GM19438 (cell line): ENCODE measurements at regions not wholly inside any gene's neighbourhood (a gene's known extent, or its start where the extent isn't known, plus 50 kb on each side); places are given as distances from the start of the nearest gene placed in this dataset.

Source experiments
- ATAC-seq: cut with Tn5 transposase; IDR thresholded peaks from one replicate; pipeline ENCODE4 v1.9.1; 2021; ENCODE audit warnings: low read depth; ENCODE audit not compliant: unreplicated experiment

DNA sequence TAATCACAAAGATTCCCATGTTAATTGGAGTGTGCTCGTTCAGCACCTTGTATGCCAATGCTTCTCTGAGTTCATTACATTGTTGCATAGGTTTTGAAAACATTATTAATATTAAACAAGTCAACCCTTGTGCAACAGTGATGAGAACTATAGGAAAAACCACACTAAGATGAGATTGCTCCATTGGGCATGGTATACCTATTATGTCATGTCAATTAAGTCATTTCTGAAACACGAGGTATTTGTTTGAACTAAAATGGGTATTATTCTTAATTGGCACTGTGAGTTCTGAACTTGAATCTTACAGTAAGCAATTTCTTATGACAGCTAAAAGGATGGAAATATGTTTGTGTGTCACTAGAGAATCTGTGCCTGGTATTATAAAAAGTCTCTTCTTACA lies 447.7 kb downstream of the EFNA5 start:
- ATAC-seq, result no peak

DNA sequence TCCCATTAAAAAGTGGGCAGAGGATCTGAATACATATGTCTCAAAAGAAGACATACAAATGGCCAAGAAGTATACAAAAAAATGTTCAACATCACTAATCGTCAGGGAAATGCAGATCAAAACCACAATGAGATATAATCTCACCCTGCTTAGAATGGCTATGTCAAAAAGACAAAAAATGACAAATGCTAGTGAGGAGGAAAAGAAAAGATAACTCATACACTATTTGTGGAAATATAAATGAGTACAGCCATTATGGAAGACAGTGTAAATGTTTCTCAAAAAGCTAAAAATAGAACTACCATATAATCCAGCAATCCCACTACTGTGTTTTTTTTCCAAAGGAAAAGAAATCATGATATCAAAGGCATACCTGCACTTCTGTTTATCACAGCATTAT lies 450.7 kb downstream of the EFNA5 start:
- ATAC-seq, result no peak

- no peak for ATAC-seq
Measured at GRCh38 chr5:107218457-107219193, 452.1 kb downstream of the EFNA5 start.

GRCh38 chr5:107217721-107218130 lies 453.0 kb downstream of the EFNA5 start:
- no peak for ATAC-seq

DNA sequence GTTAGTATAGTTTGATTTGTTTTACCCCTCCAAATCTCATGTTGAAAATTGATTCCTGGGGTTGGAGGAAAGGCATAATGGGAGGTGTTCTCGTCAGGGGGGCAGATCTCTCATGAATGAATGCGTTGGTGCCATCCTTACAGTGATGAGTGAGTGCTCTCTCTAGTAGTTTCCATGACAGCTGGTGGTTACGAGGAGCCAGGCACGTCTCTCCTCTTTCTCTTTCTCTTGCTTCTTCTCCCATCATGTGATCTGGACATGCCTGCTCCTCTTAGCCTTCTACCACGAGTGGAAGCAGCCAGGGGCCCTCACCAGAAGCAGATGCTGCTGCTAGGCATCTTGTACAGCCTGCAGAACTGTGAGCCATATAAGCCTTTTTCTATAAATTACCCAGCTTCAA lies 454.1 kb downstream of the EFNA5 start:
- ATAC-seq, result no peak

DNA sequence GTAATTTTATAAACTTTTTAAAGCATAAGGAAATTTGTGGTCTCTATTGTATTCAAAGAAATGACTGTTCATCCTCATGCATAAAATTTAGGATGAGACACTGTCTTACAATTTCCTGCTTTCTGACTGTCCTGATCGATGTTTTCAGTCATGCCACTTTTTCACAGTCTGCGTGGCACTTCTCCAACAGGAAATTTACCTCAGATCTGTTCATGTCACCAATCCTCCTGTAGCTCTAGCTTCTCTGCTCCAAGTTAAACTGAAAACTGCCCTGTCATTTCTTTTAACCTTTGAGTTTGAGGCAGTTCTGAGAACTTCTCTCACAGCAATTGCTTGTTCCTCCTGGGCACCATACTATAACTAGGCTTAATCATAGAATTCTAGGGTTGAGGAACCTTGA lies 455.1 kb downstream of the EFNA5 start:
- no peak for ATAC-seq

DNA sequence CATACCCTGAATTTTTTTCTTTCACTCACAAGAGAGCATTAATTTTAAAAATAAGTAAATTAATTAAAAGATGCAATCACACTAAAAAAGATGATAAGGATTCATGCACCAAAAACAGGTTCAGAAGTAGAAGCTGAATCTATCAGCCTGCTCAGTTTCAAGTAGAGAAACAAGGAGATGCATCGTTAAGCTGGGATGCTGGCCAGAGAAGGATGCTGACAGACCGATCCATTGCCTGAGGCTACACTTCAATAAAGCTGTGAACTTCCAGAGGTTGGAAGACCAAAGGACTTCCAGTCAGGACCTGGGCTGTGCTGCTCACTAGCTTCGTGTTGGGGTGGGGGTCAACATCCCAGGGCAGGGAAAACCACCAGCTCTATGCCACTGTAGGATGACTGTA lies 457.7 kb downstream of the EFNA5 start:
- ATAC-seq, result no peak

GRCh38 chr5:107211630-107212029 lies 459.1 kb downstream of the EFNA5 start:
- no peak for ATAC-seq

DNA sequence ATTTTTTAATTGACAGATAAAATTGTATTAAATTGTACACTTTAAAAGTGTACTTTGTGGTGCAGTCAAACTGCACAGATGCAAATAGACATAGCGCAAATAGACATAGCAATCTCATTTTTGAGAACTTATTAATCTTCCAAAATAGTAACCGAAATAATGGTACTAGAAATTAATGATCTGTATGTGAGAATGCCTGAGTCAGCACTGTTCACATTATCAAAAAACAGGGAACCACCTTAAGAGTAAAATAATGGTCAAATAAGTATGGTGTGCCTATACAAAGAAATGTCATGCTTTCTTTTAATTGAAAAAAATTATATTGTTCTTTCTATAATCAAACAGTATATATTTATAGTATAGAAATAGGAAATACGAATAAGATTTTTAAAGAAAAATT lies 461.9 kb downstream of the EFNA5 start:
- ATAC-seq, result no peak

- no peak for ATAC-seq
Measured at GRCh38 chr5:107204413-107204812, 466.3 kb downstream of the EFNA5 start.

DNA sequence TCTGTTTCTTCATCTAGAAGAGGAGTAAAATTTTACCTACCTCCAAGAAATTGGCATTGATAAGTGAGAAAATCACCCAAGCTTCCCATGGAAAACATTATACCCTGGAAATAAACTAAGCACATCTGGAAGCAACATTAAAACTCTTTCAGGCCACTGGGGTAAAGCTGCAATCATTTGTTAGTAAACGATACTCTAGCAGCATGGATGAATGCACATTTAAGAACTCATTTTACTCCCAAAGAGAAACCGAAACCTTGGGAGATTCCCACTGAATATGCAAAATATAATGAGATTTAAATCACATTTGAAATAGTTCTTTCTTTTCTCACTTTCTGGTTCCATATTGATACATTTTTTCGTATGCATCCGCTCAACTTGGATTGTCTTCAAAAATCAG lies 467.5 kb downstream of the EFNA5 start:
- no peak for ATAC-seq

DNA sequence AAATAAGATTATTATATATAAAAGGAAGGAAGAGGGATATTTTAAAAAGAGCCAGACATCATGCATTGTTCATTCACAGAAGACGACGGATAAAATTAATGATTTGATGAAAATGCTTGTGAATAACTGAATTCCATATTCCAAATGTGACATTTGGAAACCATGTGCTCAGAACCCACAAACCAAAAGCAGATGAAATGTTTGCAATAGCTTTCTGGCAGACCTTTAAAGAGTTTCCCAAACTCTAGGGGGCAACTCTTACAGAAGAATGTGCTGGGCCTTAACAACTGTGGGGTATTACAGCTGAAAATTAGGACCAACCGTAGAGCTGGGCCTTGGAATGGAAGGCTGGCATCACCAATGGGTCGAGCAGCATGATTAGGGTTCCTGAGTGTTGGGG lies 471.0 kb downstream of the EFNA5 start:
- ATAC-seq, result no peak

GRCh38 chr5:107196500-107197059 lies 474.2 kb downstream of the EFNA5 start:
- no peak for ATAC-seq

GRCh38 chr5:107195890-107196395 lies 474.8 kb downstream of the EFNA5 start:
- no peak for ATAC-seq

- no peak for ATAC-seq
Measured at GRCh38 chr5:107184871-107185270, 485.9 kb downstream of the EFNA5 start.

- no peak for ATAC-seq
Measured at GRCh38 chr5:107184066-107184465, 486.7 kb downstream of the EFNA5 start.

GRCh38 chr5:107170620-107171019 lies 500.1 kb downstream of the EFNA5 start:
- ATAC-seq, result no peak

- no peak for ATAC-seq
Measured at GRCh38 chr5:107169867-107170266, 500.9 kb downstream of the EFNA5 start.

DNA sequence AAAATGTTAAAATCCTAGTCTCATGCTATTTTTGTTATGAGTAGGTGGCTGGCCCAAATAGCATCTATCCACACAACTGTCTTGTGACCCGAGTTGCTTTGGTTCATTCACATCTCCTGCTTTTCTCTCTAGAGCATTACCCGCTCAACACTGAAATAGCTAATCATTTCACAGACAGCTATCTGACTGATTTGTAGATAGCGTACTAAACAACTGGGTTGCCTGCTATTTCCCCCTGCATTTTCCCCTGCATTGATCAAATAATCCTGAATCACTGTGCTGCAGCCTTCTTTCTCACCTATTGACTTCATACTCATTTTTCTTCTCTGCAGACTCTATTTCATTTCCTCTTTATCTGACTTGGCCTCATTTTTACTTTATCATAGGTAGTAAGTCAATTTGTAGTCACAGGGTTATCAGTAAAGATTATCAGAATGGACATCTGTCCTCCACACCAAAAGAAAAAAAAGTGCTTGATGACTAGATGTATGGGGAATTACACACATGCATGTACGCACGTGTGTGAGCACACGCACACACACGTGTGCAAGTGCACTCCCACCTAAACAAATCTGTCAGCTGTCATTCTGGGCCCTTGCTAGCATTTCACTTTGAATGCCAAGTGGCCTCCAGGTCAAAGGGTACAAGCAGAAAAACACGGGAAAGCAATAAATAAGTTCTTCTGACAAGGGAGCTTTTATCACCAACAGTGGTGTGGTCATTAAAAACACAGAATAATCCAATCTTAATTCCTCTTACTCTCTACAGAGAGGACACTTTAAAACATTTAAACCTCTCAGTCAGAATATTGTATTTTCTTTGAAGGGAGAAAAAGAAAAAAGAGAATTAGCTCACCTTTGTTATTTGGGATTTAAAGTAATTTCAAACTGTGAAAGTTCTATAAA lies 501.6 kb downstream of the EFNA5 start:
- no peak for ATAC-seq

- ATAC-seq, result no peak
Measured at GRCh38 chr5:107168086-107168485, 502.7 kb downstream of the EFNA5 start.

GRCh38 chr5:107165296-107165695 lies 505.4 kb downstream of the EFNA5 start:
- no peak for ATAC-seq
